Kidney (tissue), 13 donors: ENCODE measurements at regions not wholly inside any gene's neighbourhood (a gene's known extent, or its start where the extent isn't known, plus 50 kb on each side); places are given as distances from the start of the nearest gene placed in this dataset.

Experiments used
- DNase-seq, 5 donors: peaks; one replicate each; pipeline ENCODE4 v3.0.0-alpha.2; 2013 to 2020
- FAIRE-seq: peaks from 2 replicates; lab custom pipeline; 2012; peaks lifted over from hg19 to GRCh38; lab: Jason Lieb, UNC
- H3K27ac ChIP-seq, 2 donors: one replicate each; pipeline ENCODE4 v1.7.0; 2013; ENCODE audit warnings: low read depth in 2 of 2, low read length in 2 of 2, inconsistent platforms in 1 of 2
- H3K27me3 ChIP-seq: one replicate; pipeline ENCODE4 v1.7.1; 2013; ENCODE audit warnings: low read length, inconsistent platforms; ENCODE audit not compliant: control insufficient read depth, insufficient read depth
- H3K36me3 ChIP-seq, 3 donors: one replicate each; pipeline versions ENCODE4 v1.7.0 to v1.7.1; 2013; ENCODE audit warnings: low read length in 3 of 3, control low read depth in 1 of 3, inconsistent platforms in 1 of 3; ENCODE audit not compliant: insufficient read depth in 3 of 3, control insufficient read depth in 2 of 3
- H3K4me1 ChIP-seq, 3 donors: one replicate each; pipeline versions ENCODE4 v1.7.0 to v1.7.1; 2013; ENCODE audit warnings: low read length in 3 of 3, inconsistent platforms in 1 of 3, low read depth in 1 of 3; ENCODE audit not compliant: control insufficient read depth in 2 of 3, insufficient read depth in 2 of 3
- H3K4me3 ChIP-seq, 3 donors: one replicate each; pipeline versions ENCODE4 v1.7.0 to v1.8.1; 2013; ENCODE audit warnings: low read length in 3 of 3, control low read depth in 1 of 3, inconsistent platforms in 1 of 3
- H3K9ac ChIP-seq, 3 donors: one replicate each; pipeline versions ENCODE4 v1.7.0 to v1.7.1; 2013; ENCODE audit warnings: low read length in 3 of 3, control low read depth in 1 of 3, inconsistent platforms in 1 of 3
- H3K9me3 ChIP-seq, 3 donors: one replicate each; pipeline versions ENCODE4 v1.7.0 to v1.7.1; 2013; ENCODE audit warnings: low read length in 3 of 3, control low read depth in 1 of 3, inconsistent platforms in 1 of 3; ENCODE audit not compliant: control insufficient read depth in 2 of 3, insufficient read depth in 1 of 3
- CTCF ChIP-seq: IDR thresholded peaks from 3 replicates; pipeline ENCODE4 v1.5.1; 2012; ENCODE audit warnings: mild to moderate bottlenecking, moderate library complexity, borderline replicate concordance; ENCODE audit not compliant: insufficient read depth; ENCODE audit errors: extremely low read depth
- intact Hi-C: fragments of 100-400 bp; cut with DNase I; formaldehyde crosslinking; loops from one replicate; pipeline ENCODE4 v1.11.1; 2022
- donor health status: control.
- donor health status: control.
- donor health status: control.
- donor health status: control.
- donor health status: control.
- donor health status: DM: yes; HTN: yes; CAD: no.
- donor health status: Normal renal cell carcinoma (clear cell type).

GRCh38 chr2:100753881-100754280 lies 66.1 kb upstream of the NPAS2 start:
- Histone ChIP-seq H3K9me3 (no peaks in the 10 kb centered on the region), H3K4me3 (no peak overlapping the region), H3K4me1 (no peaks in the 10 kb centered on the region), H3K27ac (no peak overlapping the region), H3K27me3 (no peaks in the 10 kb centered on the region), H3K36me3 (no peaks in the 10 kb centered on the region), H3K9ac (no peak overlapping the region)
- no peak for FAIRE-seq
- intact Hi-C loops = no loop called here
- no peak for TF ChIP-seq CTCF
- DNase-seq = no peak

DNA sequence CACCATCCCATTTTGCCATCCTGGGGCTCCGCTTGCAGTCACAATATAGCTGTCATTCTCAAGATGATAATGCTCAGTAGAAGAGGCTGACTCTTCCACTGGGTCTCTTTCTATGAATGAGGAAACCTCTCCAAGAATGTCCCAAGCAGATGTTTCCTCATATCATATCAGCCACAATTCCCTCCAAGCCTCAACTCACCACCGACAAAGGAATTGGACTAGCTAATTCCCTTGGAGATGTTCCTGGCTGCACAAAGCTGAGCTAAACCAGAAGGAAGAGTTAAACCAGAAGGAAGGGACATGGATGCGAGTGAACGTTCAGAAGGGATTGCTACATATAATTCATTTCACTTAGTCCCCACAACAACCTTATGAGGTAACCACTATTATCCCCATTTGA lies 65.0 kb upstream of the NPAS2 start:
- Histone ChIP-seq H3K4me1 (no peaks in the 10 kb centered on the region), H3K9me3 (no peaks in the 10 kb centered on the region), H3K4me3 (no peak overlapping the region), H3K27me3 (no peaks in the 10 kb centered on the region), H3K9ac (no peak overlapping the region), H3K27ac (no peak overlapping the region), H3K36me3 (no peaks in the 10 kb centered on the region)
- DNase-seq (no peak), FAIRE-seq (no peak)
- no peak for TF ChIP-seq CTCF
- intact Hi-C loops = no loop called here

DNA sequence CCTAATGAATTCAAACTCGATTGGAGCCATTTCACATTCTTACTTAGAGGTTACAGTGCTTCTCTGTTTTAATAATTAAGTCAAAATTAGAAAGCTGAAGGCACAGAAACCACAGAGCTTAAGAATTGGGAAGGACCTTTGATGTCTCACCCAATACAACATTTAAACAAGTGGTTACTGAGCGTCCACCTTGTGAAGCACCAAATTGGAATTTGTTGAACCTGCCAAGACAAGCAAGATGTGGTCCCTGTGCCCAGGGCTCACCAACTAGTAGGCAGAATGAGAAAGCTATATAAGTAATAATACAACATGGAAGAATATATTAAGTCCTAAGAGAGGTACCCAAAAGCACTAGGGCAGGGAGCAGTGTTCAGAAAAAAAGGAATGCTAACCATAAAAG lies 64.5 kb upstream of the NPAS2 start:
- Histone ChIP-seq H3K9ac (no peak overlapping the region), H3K9me3 (no peaks in the 10 kb centered on the region), H3K4me3 (no peak overlapping the region), H3K36me3 (no peaks in the 10 kb centered on the region), H3K27me3 (no peaks in the 10 kb centered on the region), H3K4me1 (no peaks in the 10 kb centered on the region), H3K27ac (no peak overlapping the region)
- intact Hi-C loops = no loop called here
- no peak for TF ChIP-seq CTCF
- no peak for FAIRE-seq
- no peak for DNase-seq

DNA sequence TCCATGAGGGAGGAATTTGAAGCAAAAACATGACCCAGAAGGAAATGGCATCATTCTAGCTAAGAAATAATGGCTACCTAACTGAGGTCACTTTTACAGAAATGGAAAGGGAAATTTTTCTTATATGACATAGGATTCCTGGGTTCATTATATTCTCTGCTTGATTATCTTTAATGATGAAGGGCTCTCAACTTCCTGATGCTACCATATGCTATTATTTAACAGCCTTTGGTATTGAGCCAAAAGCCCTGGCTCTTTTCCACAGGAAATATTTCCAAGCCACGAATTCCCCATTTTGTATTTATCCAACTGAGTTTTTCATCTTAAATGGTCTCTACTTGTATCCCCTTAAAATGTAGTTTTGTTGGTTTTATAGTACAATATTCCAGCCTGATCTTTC lies 63.2 kb upstream of the NPAS2 start:
- H3K27me3 ChIP-seq = no peaks in the 10 kb centered on the region
- H3K36me3 ChIP-seq = no peaks in the 10 kb centered on the region
- DNase-seq = no peak
- no peak overlapping the region for H3K27ac ChIP-seq
- intact Hi-C loops = no loop called here
- no peaks in the 10 kb centered on the region for H3K4me1 ChIP-seq
- H3K4me3 ChIP-seq = no peak overlapping the region
- TF ChIP-seq CTCF = no peak
- no peak overlapping the region for H3K9ac ChIP-seq
- no peaks in the 10 kb centered on the region for H3K9me3 ChIP-seq
- no peak for FAIRE-seq
